ENCODE measurements at regions not wholly inside any gene's neighbourhood (a gene's known extent, or its start where the extent isn't known, plus 50 kb on each side); places are given as distances from the start of the nearest gene placed in this dataset.

GRCh38 chr16:66137853-66138252, 228.6 kb upstream of the CDH5 start:
- no peak for DNase-seq

- DNase-seq, result no peak
Measured at GRCh38 chr16:66136841-66137240, 229.7 kb upstream of the CDH5 start.

- DNase-seq, result no peak
Measured at GRCh38 chr16:66135838-66136237, 230.7 kb upstream of the CDH5 start.

GRCh38 chr16:66135421-66135831, 231.1 kb upstream of the CDH5 start:
- peak; percentile 37 for DNase-seq

GRCh38 chr16:66134875-66135274, 231.6 kb upstream of the CDH5 start:
- DNase-seq, result no peak

- DNase-seq, result peak; percentile 19
Measured at GRCh38 chr16:66133643-66134338, 232.7 kb upstream of the CDH5 start.

GRCh38 chr16:66131895-66132294, 234.6 kb upstream of the CDH5 start:
- no peak for DNase-seq

- no peak for DNase-seq
Measured at GRCh38 chr16:66131156-66131807, 235.2 kb upstream of the CDH5 start.

GRCh38 chr16:66130296-66130905, 236.1 kb upstream of the CDH5 start:
- no peak for DNase-seq

GRCh38 chr16:66129196-66129595, 237.3 kb upstream of the CDH5 start:
- DNase-seq, result no peak

- DNase-seq, result no peak
Measured at GRCh38 chr16:66128371-66128770, 238.1 kb upstream of the CDH5 start.

GRCh38 chr16:66127459-66128370, 238.8 kb upstream of the CDH5 start:
- DNase-seq, result peak; percentile 36

- no peak for DNase-seq
Measured at GRCh38 chr16:66121466-66121865, 245.0 kb upstream of the CDH5 start.

- DNase-seq, result peak; percentile 47
Measured at GRCh38 chr16:66120656-66121055, 245.8 kb upstream of the CDH5 start.

- no peak for DNase-seq
Measured at GRCh38 chr16:66116163-66117002, 250.1 kb upstream of the CDH5 start.

GRCh38 chr16:66115373-66115772, 251.1 kb upstream of the CDH5 start:
- DNase-seq, result no peak

- no peak for DNase-seq
Measured at GRCh38 chr16:66113223-66113622, 253.3 kb upstream of the CDH5 start.

GRCh38 chr16:66109677-66110076, 256.8 kb upstream of the CDH5 start:
- DNase-seq, result no peak

GRCh38 chr16:66107661-66108060, 258.8 kb upstream of the CDH5 start:
- no peak for DNase-seq

- DNase-seq, result no peak
Measured at GRCh38 chr16:66103211-66103610, 263.3 kb upstream of the CDH5 start.

GRCh38 chr16:66099306-66099705, 267.2 kb upstream of the CDH5 start:
- DNase-seq, result no peak

- DNase-seq, result no peak
Measured at GRCh38 chr16:66097751-66098150, 268.7 kb upstream of the CDH5 start.

Measured in tongue (tissue), 1 donor.